ENCODE measurements at regions not wholly inside any gene's neighbourhood (a gene's known extent, or its start where the extent isn't known, plus 50 kb on each side); places are given as distances from the start of the nearest gene placed in this dataset.

GRCh38 chr18:76588601-76589226, 93.7 kb upstream of the ZNF516 start:
- TF ChIP-seq POLR2AphosphoS5 (IDR thresholded peaks at IDR 0.05; ENCODE audit: borderline replicate concordance, low read depth, low read length), result no peak
- no peak for TF ChIP-seq EZH2 (IDR thresholded peaks at IDR 0.05)
- TF ChIP-seq FOXP2 (optimal IDR thresholded peaks at IDR 0.05; ENCODE audit: control extremely low read depth, extremely low read length, insufficient read depth), result no peak

Data from SK-N-MC (cell line).